H1 (cell line): ENCODE measurements at regions not wholly inside any gene's neighbourhood (a gene's known extent, or its start where the extent isn't known, plus 50 kb on each side); places are given as distances from the start of the nearest gene placed in this dataset.

ENCODE experiments used
- TF ChIP-seq, protein P1 (sequence below): fragments of 300-600 bp; sonication (generic); IDR thresholded peaks from 2 replicates; pipeline ENCODE4 v1.7.1; 2012; ENCODE audit warnings: low read length, moderate library complexity, mild to moderate bottlenecking, inconsistent platforms; ENCODE audit not compliant: insufficient replicate concordance

- TF ChIP-seq, protein P1, sequence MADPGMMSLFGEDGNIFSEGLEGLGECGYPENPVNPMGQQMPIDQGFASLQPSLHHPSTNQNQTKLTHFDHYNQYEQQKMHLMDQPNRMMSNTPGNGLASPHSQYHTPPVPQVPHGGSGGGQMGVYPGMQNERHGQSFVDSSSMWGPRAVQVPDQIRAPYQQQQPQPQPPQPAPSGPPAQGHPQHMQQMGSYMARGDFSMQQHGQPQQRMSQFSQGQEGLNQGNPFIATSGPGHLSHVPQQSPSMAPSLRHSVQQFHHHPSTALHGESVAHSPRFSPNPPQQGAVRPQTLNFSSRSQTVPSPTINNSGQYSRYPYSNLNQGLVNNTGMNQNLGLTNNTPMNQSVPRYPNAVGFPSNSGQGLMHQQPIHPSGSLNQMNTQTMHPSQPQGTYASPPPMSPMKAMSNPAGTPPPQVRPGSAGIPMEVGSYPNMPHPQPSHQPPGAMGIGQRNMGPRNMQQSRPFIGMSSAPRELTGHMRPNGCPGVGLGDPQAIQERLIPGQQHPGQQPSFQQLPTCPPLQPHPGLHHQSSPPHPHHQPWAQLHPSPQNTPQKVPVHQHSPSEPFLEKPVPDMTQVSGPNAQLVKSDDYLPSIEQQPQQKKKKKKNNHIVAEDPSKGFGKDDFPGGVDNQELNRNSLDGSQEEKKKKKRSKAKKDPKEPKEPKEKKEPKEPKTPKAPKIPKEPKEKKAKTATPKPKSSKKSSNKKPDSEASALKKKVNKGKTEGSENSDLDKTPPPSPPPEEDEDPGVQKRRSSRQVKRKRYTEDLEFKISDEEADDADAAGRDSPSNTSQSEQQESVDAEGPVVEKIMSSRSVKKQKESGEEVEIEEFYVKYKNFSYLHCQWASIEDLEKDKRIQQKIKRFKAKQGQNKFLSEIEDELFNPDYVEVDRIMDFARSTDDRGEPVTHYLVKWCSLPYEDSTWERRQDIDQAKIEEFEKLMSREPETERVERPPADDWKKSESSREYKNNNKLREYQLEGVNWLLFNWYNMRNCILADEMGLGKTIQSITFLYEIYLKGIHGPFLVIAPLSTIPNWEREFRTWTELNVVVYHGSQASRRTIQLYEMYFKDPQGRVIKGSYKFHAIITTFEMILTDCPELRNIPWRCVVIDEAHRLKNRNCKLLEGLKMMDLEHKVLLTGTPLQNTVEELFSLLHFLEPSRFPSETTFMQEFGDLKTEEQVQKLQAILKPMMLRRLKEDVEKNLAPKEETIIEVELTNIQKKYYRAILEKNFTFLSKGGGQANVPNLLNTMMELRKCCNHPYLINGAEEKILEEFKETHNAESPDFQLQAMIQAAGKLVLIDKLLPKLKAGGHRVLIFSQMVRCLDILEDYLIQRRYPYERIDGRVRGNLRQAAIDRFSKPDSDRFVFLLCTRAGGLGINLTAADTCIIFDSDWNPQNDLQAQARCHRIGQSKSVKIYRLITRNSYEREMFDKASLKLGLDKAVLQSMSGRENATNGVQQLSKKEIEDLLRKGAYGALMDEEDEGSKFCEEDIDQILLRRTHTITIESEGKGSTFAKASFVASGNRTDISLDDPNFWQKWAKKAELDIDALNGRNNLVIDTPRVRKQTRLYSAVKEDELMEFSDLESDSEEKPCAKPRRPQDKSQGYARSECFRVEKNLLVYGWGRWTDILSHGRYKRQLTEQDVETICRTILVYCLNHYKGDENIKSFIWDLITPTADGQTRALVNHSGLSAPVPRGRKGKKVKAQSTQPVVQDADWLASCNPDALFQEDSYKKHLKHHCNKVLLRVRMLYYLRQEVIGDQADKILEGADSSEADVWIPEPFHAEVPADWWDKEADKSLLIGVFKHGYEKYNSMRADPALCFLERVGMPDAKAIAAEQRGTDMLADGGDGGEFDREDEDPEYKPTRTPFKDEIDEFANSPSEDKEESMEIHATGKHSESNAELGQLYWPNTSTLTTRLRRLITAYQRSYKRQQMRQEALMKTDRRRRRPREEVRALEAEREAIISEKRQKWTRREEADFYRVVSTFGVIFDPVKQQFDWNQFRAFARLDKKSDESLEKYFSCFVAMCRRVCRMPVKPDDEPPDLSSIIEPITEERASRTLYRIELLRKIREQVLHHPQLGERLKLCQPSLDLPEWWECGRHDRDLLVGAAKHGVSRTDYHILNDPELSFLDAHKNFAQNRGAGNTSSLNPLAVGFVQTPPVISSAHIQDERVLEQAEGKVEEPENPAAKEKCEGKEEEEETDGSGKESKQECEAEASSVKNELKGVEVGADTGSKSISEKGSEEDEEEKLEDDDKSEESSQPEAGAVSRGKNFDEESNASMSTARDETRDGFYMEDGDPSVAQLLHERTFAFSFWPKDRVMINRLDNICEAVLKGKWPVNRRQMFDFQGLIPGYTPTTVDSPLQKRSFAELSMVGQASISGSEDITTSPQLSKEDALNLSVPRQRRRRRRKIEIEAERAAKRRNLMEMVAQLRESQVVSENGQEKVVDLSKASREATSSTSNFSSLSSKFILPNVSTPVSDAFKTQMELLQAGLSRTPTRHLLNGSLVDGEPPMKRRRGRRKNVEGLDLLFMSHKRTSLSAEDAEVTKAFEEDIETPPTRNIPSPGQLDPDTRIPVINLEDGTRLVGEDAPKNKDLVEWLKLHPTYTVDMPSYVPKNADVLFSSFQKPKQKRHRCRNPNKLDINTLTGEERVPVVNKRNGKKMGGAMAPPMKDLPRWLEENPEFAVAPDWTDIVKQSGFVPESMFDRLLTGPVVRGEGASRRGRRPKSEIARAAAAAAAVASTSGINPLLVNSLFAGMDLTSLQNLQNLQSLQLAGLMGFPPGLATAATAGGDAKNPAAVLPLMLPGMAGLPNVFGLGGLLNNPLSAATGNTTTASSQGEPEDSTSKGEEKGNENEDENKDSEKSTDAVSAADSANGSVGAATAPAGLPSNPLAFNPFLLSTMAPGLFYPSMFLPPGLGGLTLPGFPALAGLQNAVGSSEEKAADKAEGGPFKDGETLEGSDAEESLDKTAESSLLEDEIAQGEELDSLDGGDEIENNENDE, result no peak
- TF ChIP-seq, all 59 proteins: peak for 0
These were observed 149.0 kb upstream of the STX18 start (continued) for GRCh38 chr4:4690854-4691253.
